ELF-1 (cell line): ENCODE measurements at regions not wholly inside any gene's neighbourhood (a gene's known extent, or its start where the extent isn't known, plus 50 kb on each side); places are given as distances from the start of the nearest gene placed in this dataset.

Experiments used
- DNase-seq: peaks from one replicate; pipeline ENCODE4 v3.0.0-alpha.2; 2016; ENCODE audit warnings: low read depth, low spot score

- DNase-seq = peak; percentile 83
These were observed 532.6 kb upstream of the JARID2 start for GRCh38 chr6:14713008-14713960.

DNA sequence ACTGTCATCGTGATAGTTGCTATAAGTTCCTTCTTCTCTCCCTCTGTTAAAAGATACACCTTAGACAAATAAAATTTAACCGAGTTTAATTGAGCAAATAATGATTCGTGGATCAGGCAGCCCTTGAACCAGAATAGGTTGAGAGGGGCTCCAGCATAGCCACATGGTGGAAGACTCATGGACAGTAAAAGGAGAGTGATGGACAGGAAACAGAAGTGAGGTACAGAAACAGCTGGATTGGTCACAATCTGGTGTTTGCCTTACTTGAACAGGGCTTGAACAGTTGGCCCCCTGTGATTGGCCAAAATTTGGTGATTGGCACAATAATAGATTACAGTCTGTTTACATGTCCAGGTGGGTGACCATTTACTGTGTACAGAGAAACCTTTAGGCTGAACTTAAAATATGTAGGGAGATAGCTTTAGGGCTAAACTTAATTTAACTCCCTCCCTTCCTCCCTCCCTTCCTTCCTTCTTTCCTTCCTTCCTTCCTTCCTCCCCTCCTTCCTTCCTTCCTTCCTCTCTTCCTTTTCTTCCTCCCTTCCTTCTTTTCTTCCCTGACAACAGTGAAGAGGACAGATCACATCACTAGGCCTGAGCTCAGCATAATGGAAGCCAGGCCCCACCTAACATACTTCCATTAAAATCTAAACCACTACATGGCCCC lies 531.8 kb upstream of the JARID2 start:
- DNase-seq = no peak

GRCh38 chr6:14715076-14715475 lies 530.8 kb upstream of the JARID2 start:
- no peak for DNase-seq

DNA sequence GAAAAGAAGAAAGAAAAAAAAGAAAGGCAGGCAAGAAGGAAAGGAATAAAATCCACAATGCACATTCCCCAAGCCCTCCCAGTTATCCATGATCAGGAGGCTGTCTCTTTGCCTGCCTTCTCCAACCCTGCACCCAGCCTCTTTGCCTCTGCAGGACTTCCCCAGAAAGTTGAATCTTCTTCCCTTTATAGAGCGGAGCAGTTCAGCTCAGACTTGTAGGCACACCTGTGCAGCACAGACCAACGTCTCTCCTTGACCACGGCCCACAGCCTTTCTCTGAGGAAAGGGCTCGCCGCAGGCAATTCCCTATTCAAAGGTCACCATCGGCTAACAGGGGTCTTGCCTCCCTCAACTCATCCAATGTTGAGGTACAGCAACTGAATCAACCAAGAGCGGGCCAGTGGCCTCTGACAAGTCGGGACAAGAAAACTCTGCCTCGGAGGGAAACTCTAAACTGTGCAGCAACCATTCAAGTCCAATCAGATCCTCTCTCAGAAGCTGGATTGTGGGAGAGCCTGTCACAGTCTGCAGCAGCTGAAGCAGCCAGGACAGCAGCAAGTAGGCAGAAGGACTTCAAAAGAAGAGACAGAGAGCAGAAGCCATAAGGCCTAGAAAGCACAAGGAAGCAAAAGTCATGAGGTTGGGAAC lies 529.2 kb upstream of the JARID2 start:
- no peak for DNase-seq

GRCh38 chr6:14717307-14717706 lies 528.6 kb upstream of the JARID2 start:
- DNase-seq = no peak

DNA sequence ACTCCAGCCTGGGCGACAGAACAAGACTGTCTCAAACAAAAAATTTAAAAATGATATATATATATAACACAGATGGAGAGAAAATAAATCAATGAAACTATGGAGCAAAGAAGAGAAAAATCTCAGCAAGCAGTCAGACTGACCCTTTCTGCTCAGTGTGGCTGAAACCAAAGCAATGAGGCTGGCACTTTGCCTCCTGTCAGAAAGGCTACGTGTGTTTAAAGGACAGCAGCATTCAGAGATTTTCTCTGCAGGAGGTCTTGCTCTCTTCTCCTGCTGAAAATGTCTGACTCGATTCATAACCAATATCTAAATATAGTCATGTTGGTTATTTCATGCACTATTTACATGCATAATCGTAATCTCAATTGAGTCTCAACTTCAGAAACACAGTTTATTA lies 527.0 kb upstream of the JARID2 start:
- DNase-seq = no peak

GRCh38 chr6:14719270-14719669 lies 526.6 kb upstream of the JARID2 start:
- DNase-seq = no peak

GRCh38 chr6:14720411-14721102 lies 525.3 kb upstream of the JARID2 start:
- no peak for DNase-seq

- no peak for DNase-seq
These were observed 524.6 kb upstream of the JARID2 start for GRCh38 chr6:14721103-14721758.

GRCh38 chr6:14722001-14722562 lies 523.8 kb upstream of the JARID2 start:
- no peak for DNase-seq

DNA sequence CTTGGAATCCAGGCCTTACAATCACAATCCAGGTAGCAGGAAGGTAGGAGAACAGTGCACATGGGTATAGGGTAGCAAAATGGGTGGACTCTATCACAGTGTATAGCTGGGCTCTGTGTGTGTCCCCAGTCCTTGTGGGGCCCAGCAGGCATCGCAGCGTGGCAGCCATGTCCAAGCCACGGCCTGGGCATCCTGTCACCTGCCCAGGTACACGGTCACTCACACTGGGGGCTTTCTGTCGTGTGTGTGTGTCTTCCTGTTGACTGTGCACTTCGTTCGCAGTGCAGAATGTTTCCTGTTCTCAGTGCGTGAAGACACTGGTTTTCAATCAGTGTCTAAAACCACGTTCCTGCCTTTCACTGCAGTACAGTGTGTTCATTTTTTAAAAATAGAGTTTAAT lies 523.2 kb upstream of the JARID2 start:
- DNase-seq = no peak

GRCh38 chr6:14723535-14724086 lies 522.3 kb upstream of the JARID2 start:
- DNase-seq = no peak

- no peak for DNase-seq
These were observed 521.3 kb upstream of the JARID2 start for GRCh38 chr6:14724549-14724948.

- no peak for DNase-seq
These were observed 518.9 kb upstream of the JARID2 start for GRCh38 chr6:14726816-14727493.

- no peak for DNase-seq
These were observed 518.1 kb upstream of the JARID2 start for GRCh38 chr6:14727494-14728395.

- DNase-seq = no peak
These were observed 517.4 kb upstream of the JARID2 start for GRCh38 chr6:14728396-14729024.

- DNase-seq = no peak
These were observed 516.6 kb upstream of the JARID2 start for GRCh38 chr6:14729129-14729871.

GRCh38 chr6:14730654-14731053 lies 515.2 kb upstream of the JARID2 start:
- no peak for DNase-seq
